K562 (cell line): ENCODE measurements at regions not wholly inside any gene's neighbourhood (a gene's known extent, or its start where the extent isn't known, plus 50 kb on each side); places are given as distances from the start of the nearest gene placed in this dataset.
A peak's percentile ranks its signal among the peaks of the same experiment; 100 is the strongest.

Experiments
- ATAC-seq: fragments of 200-7000 bp; cut with Tn5 transposase; 3 replicates; pipeline ENCODE4 v1.9.1; 2020; ENCODE audit warnings: moderate library complexity
- BruUV-seq: library from RNA; stranded (reverse); fragments of 400-500 nt; replicated peaks from 2 replicates; lab custom pipeline; 2021; lab: Mats Ljungman, UMichigan
- CTCF ChIA-PET: fragments of 300-600 bp; formaldehyde crosslinking; extraction: SDS; loops from one replicate; lab custom pipeline; 2021; ENCODE audit warnings: low intra/inter-chr PET ratio; lab: Yijun Ruan, JAX
- POLR2A ChIA-PET: fragments of 300-600, 350-650 bp; sonication (Branson Sonifier 250); formaldehyde crosslinking; extraction: SDS; loops from one replicate; lab custom pipeline; 2021; ENCODE audit warnings: antibody characterized with exemption, inconsistent platforms; lab: Yijun Ruan, JAX
- DNase-seq, 4 experiments: peaks; one replicate each; pipeline versions ENCODE4 v3.0.0 to v3.0.0-alpha.2; 2011 to 2018; ENCODE audit warnings: low spot score in 3 of 4, mixed read lengths in 3 of 4; ENCODE audit errors: extremely low read depth in 1 of 4
- FAIRE-seq: peaks from 2 replicates; lab custom pipeline; 2011; peaks lifted over from hg19 to GRCh38; lab: Jason Lieb, UNC
- H2AFZ ChIP-seq: 2 replicates; pipeline ENCODE4 v1.6.0; 2011; ENCODE audit warnings: low read depth, low read length, control low read depth, inconsistent platforms
- H3K27ac ChIP-seq: fragments of 200-600 bp; 3 replicates; pipeline ENCODE4 v1.8.0; 2011; ENCODE audit warnings: low read depth, mild to moderate bottlenecking, control low read depth, inconsistent platforms, low read length, moderate library complexity, mixed read lengths; ENCODE audit errors: extremely low read depth
- H3K27me3 ChIP-seq, 2 experiments: fragments of 300-600 bp in 1 of 2; 2 replicates in 1 of 2; 3 replicates in 1 of 2; pipeline versions ENCODE4 v1.6.0 to v1.8.0; 2011; ENCODE audit warnings: inconsistent platforms in 2 of 2, low read length in 2 of 2, mild to moderate bottlenecking in 1 of 2, mixed read lengths in 1 of 2, moderate library complexity in 1 of 2; ENCODE audit not compliant: control insufficient read depth in 2 of 2, insufficient read depth in 2 of 2
- H3K36me3 ChIP-seq: fragments of 300-600 bp; 3 replicates; pipeline ENCODE4 v1.8.0; 2011; ENCODE audit warnings: mild to moderate bottlenecking, low read length, inconsistent platforms; ENCODE audit not compliant: control insufficient read depth, insufficient read depth
- H3K4me1 ChIP-seq, 2 experiments: fragments of 200-600 bp in 1 of 2; replicated peaks in 1 of 2; 2 replicates in 1 of 2; 3 replicates in 1 of 2; pipeline versions ENCODE4 v1.5.1 to v1.8.0; 2011; ENCODE audit warnings: inconsistent platforms in 2 of 2, low read length in 2 of 2, mild to moderate bottlenecking in 1 of 2, mixed read lengths in 1 of 2, moderate library complexity in 1 of 2; ENCODE audit not compliant: control insufficient read depth in 2 of 2, insufficient read depth in 2 of 2
- H3K4me2 ChIP-seq: 2 replicates; pipeline ENCODE4 v1.6.1; 2011; ENCODE audit warnings: low read length, control low read depth, inconsistent platforms, mixed read lengths; ENCODE audit not compliant: insufficient read depth
- H3K4me3 ChIP-seq: fragments of 200-600 bp; sonication (generic), shearing (Covaris generic); 2 replicates; pipeline ENCODE4 v1.5.1; 2016; ENCODE audit warnings: control low read depth, inconsistent platforms
- H3K79me2 ChIP-seq: fragments of 200-600 bp; 3 replicates; pipeline ENCODE4 v1.8.0; 2011; ENCODE audit warnings: low read length, inconsistent platforms; ENCODE audit not compliant: control insufficient read depth, insufficient read depth
- H3K9ac ChIP-seq, 2 experiments: 2 replicates each; pipeline versions ENCODE4 v1.6.0 to v1.6.1; 2011; ENCODE audit warnings: low read depth in 2 of 2, low read length in 2 of 2, control low read depth in 1 of 2, inconsistent platforms in 1 of 2, mild to moderate bottlenecking in 1 of 2, mixed read lengths in 1 of 2; ENCODE audit not compliant: insufficient read depth in 1 of 2
- H3K9me1 ChIP-seq: one replicate; pipeline ENCODE4 v1.6.0; 2011; ENCODE audit warnings: inconsistent platforms, mild to moderate bottlenecking, low read length, moderate library complexity; ENCODE audit not compliant: control insufficient read depth, insufficient read depth
- H3K9me3 ChIP-seq: replicated peaks from 2 replicates; pipeline ENCODE4 v1.5.1; 2011; ENCODE audit warnings: low read depth, low read length, inconsistent platforms; ENCODE audit not compliant: control insufficient read depth, insufficient read depth
- H4K20me1 ChIP-seq: replicated peaks from 2 replicates; pipeline ENCODE4 v1.6.1; 2011; ENCODE audit warnings: low read length, inconsistent platforms, mixed read lengths; ENCODE audit not compliant: control insufficient read depth, insufficient read depth
- BCOR ChIP-seq: fragments of 450-650 bp; IDR thresholded peaks from 2 replicates; pipeline ENCODE4 v1.6.1; 2016
- HNRNPH1 ChIP-seq: fragments of 200-400 bp; formaldehyde crosslinking; optimal IDR thresholded peaks from 2 replicates; pipeline ENCODE3; 2017; ENCODE audit warnings: low read depth, mild to moderate bottlenecking, low read length, moderate library complexity
- SRSF7 ChIP-seq: fragments of 200-400 bp; formaldehyde crosslinking; optimal IDR thresholded peaks from 2 replicates; pipeline ENCODE3; 2017; ENCODE audit warnings: mild to moderate bottlenecking, low read depth, low read length
- TAF7 ChIP-seq: fragments of 450-650 bp; IDR thresholded peaks from 2 replicates; pipeline ENCODE4 v1.6.1; 2016; ENCODE audit warnings: missing genetic modification characterization, missing compliant biosample characterization
- U2AF1 ChIP-seq: fragments of 200-400 bp; formaldehyde crosslinking; optimal IDR thresholded peaks from 2 replicates; pipeline ENCODE3; 2017; ENCODE audit warnings: mild to moderate bottlenecking, low read depth, low read length, moderate library complexity
- U2AF2 ChIP-seq: fragments of 200-400 bp; formaldehyde crosslinking; optimal IDR thresholded peaks from 2 replicates; pipeline ENCODE3; 2017; ENCODE audit warnings: low read depth, mild to moderate bottlenecking, low read length
- WGBS: fragments of 100-300 bp; shearing (Covaris generic); methylation state at CpG from one replicate; pipeline ENCODE4 v1.1.6; 2016; ENCODE audit warnings: low coverage, mixed read lengths; ENCODE audit not compliant: insufficient coverage; ENCODE audit errors: missing lambda C conversion rate; 5-methylcytosine and 5-hydroxymethylcytosine counted together
- in situ Hi-C: fragments of 300-500 bp; cut with MboI; formaldehyde crosslinking; loops from 4 replicates; pipeline ENCODE4 v1.15.0; 2018; ENCODE audit warnings: inconsistent platforms, mixed read lengths
- intact Hi-C: fragments of 100-400 bp; cut with micrococcal nuclease; formaldehyde crosslinking; loops from 2 replicates; pipeline ENCODE4 v1.14.2; 2022
- TF ChIP-seq, protein P1 (sequence below): sonication (generic); formaldehyde crosslinking; IDR thresholded peaks from 2 replicates; pipeline ENCODE4 v1.8.0; 2022; ENCODE audit warnings: missing genetic modification reagents, mild to moderate bottlenecking, moderate library complexity, borderline replicate concordance

DNA sequence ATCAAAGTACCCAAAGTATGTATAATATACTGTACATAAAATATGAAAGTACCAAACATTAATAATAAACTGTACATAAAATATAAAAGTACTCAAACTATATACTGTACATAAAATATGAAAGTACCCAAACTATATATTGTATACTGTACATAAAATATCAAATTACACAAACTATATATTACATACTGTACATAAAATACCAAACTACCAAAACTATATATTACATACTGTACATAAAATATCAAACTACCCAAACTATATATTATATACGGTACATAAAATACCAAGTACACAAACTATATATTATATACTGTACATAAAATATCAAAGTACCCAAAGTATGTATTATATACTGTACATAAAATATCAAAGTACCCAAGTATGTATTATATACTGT lies 723.7 kb downstream of the CWH43 start:
- ATAC-seq (no peak), FAIRE-seq (no peak), DNase-seq (no peak)
- no peaks in the 10 kb centered on the region for H3K79me2 ChIP-seq
- no peaks in the 10 kb centered on the region for H3K4me1 ChIP-seq
- intact Hi-C loops (no loop called here), in situ Hi-C loops (no loop called here)
- H3K4me2 ChIP-seq: no peak overlapping the region
- no peak overlapping the region for H3K27ac ChIP-seq
- TF ChIP-seq HNRNPH1 (peak; percentile 82), U2AF2 (peak; percentile 57), SRSF7 (peak; percentile 37), U2AF1 (peak; percentile 8), TAF7 (tag) (no peak), BCOR (no peak)
- TF ChIP-seq, protein P1, sequence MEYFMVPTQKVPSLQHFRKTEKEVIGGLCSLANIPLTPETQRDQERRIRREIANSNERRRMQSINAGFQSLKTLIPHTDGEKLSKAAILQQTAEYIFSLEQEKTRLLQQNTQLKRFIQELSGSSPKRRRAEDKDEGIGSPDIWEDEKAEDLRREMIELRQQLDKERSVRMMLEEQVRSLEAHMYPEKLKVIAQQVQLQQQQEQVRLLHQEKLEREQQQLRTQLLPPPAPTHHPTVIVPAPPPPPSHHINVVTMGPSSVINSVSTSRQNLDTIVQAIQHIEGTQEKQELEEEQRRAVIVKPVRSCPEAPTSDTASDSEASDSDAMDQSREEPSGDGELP (CRISPR knock-in tag): no peak
- H4K20me1 ChIP-seq: no peaks in the 10 kb centered on the region
- 3% methylated on average over 1 of the region's 1 CpG for WGBS
- H3K9ac ChIP-seq: no peak overlapping the region
- H3K9me3 ChIP-seq: no peaks in the 10 kb centered on the region
- no peak overlapping the region for H2AFZ ChIP-seq
- no peaks in the 10 kb centered on the region for H3K9me1 ChIP-seq
- no peaks in the 10 kb centered on the region for H3K36me3 ChIP-seq
- no TSS peak for BruUV-seq
- CTCF ChIA-PET: no interaction called here
- POLR2A ChIA-PET: no interaction called here
- H3K4me3 ChIP-seq: no peak overlapping the region
- no peaks in the 10 kb centered on the region for H3K27me3 ChIP-seq
